ENCODE measurements at regions not wholly inside any gene's neighbourhood (a gene's known extent, or its start where the extent isn't known, plus 50 kb on each side); places are given as distances from the start of the nearest gene placed in this dataset.

- no peak overlapping the region for H3K27ac Mint-ChIP-seq
- H3K4me3 Mint-ChIP-seq: no peak overlapping the region
- peaks cover 5% of the 10 kb centered on the region for H3K27me3 Mint-ChIP-seq
- H3K4me1 Mint-ChIP-seq: no peaks in the 10 kb centered on the region
- H3K9me3 Mint-ChIP-seq: no peaks in the 10 kb centered on the region
- no peaks in the 10 kb centered on the region for H3K36me3 Mint-ChIP-seq
Observed at GRCh38 chr13:79655509-79655908, 174.6 kb downstream of the NDFIP2 start.

GRCh38 chr13:79654520-79654919 is 173.6 kb downstream of the NDFIP2 start:
- no peaks in the 10 kb centered on the region for H3K36me3 Mint-ChIP-seq
- H3K27ac Mint-ChIP-seq: no peak overlapping the region
- H3K9me3 Mint-ChIP-seq: no peaks in the 10 kb centered on the region
- H3K4me1 Mint-ChIP-seq: no peaks in the 10 kb centered on the region
- H3K27me3 Mint-ChIP-seq: peaks cover 5% of the 10 kb centered on the region
- no peak overlapping the region for H3K4me3 Mint-ChIP-seq

- Mint-ChIP-seq H3K27ac (no peak overlapping the region), H3K4me3 (no peak overlapping the region), H3K4me1 (no peaks in the 10 kb centered on the region), H3K27me3 (peaks cover 5% of the 10 kb centered on the region), H3K36me3 (no peaks in the 10 kb centered on the region), H3K9me3 (no peaks in the 10 kb centered on the region)
Observed at GRCh38 chr13:79650688-79651087, 169.7 kb downstream of the NDFIP2 start.

- Mint-ChIP-seq H3K4me3 (no peak overlapping the region), H3K9me3 (peaks cover 0 to 2% (median 2%) of the 10 kb centered on the region in 3 donors), H3K4me1 (no peaks in the 10 kb centered on the region), H3K27ac (no peak overlapping the region), H3K36me3 (no peaks in the 10 kb centered on the region), H3K27me3 (peaks cover 5% of the 10 kb centered on the region)
Observed at GRCh38 chr13:79648191-79648590, 167.2 kb downstream of the NDFIP2 start.

GRCh38 chr13:79647533-79647932 is 166.6 kb downstream of the NDFIP2 start:
- H3K9me3 Mint-ChIP-seq: peaks cover 0 to 2% (median 2%) of the 10 kb centered on the region in 3 donors
- no peak overlapping the region for H3K27ac Mint-ChIP-seq
- H3K27me3 Mint-ChIP-seq: peaks cover 5% of the 10 kb centered on the region
- no peaks in the 10 kb centered on the region for H3K36me3 Mint-ChIP-seq
- H3K4me1 Mint-ChIP-seq: no peaks in the 10 kb centered on the region
- H3K4me3 Mint-ChIP-seq: no peak overlapping the region

GRCh38 chr13:79646880-79647279 is 165.9 kb downstream of the NDFIP2 start:
- no peak overlapping the region for H3K4me3 Mint-ChIP-seq
- H3K36me3 Mint-ChIP-seq: no peaks in the 10 kb centered on the region
- peaks cover 0 to 2% (median 2%) of the 10 kb centered on the region in 3 donors for H3K9me3 Mint-ChIP-seq
- H3K27me3 Mint-ChIP-seq: peaks cover 5% of the 10 kb centered on the region
- peak overlapping the region in 1 of 3 donors; percentile 60 for H3K27ac Mint-ChIP-seq
- H3K4me1 Mint-ChIP-seq: no peaks in the 10 kb centered on the region

GRCh38 chr13:79645569-79645968 is 164.6 kb downstream of the NDFIP2 start:
- Mint-ChIP-seq H3K9me3 (peaks cover 0 to 2% (median 2%) of the 10 kb centered on the region in 3 donors), H3K27me3 (peaks cover 5% of the 10 kb centered on the region), H3K4me1 (no peaks in the 10 kb centered on the region), H3K4me3 (no peak overlapping the region), H3K36me3 (no peaks in the 10 kb centered on the region), H3K27ac (no peak overlapping the region)

- Mint-ChIP-seq H3K36me3 (peaks cover 1% of the 10 kb centered on the region), H3K27me3 (peaks cover 5% of the 10 kb centered on the region), H3K9me3 (peaks cover 2 to 7% (median 6%) of the 10 kb centered on the region in 3 donors), H3K4me1 (no peaks in the 10 kb centered on the region), H3K4me3 (no peak overlapping the region), H3K27ac (no peak overlapping the region)
Observed at GRCh38 chr13:79642596-79642995, 161.6 kb downstream of the NDFIP2 start.

- no peaks in the 10 kb centered on the region for H3K27me3 Mint-ChIP-seq
- peaks cover 1% of the 10 kb centered on the region for H3K36me3 Mint-ChIP-seq
- no peaks in the 10 kb centered on the region for H3K4me1 Mint-ChIP-seq
- no peak overlapping the region for H3K4me3 Mint-ChIP-seq
- peaks cover 0 to 6% (median 5%) of the 10 kb centered on the region in 3 donors for H3K9me3 Mint-ChIP-seq
- H3K27ac Mint-ChIP-seq: no peak overlapping the region
Observed at GRCh38 chr13:79637133-79637763, 156.3 kb downstream of the NDFIP2 start.

GRCh38 chr13:79631051-79631659 is 150.2 kb downstream of the NDFIP2 start:
- Mint-ChIP-seq H3K4me1 (no peaks in the 10 kb centered on the region), H3K9me3 (peaks cover 0 to 4% (median 0%) of the 10 kb centered on the region in 3 donors), H3K27ac (no peak overlapping the region), H3K36me3 (no peaks in the 10 kb centered on the region), H3K27me3 (peaks cover 2% of the 10 kb centered on the region), H3K4me3 (no peak overlapping the region)

GRCh38 chr13:79628463-79628862 is 147.5 kb downstream of the NDFIP2 start:
- Mint-ChIP-seq H3K27me3 (peaks cover 2% of the 10 kb centered on the region), H3K36me3 (no peaks in the 10 kb centered on the region), H3K9me3 (peaks cover 0 to 4% (median 0%) of the 10 kb centered on the region in 3 donors), H3K4me1 (no peaks in the 10 kb centered on the region), H3K27ac (no peak overlapping the region), H3K4me3 (no peak overlapping the region)

- H3K9me3 Mint-ChIP-seq: peaks cover 0 to 4% (median 0%) of the 10 kb centered on the region in 3 donors
- no peaks in the 10 kb centered on the region for H3K4me1 Mint-ChIP-seq
- H3K27me3 Mint-ChIP-seq: peaks cover 7% of the 10 kb centered on the region
- no peak overlapping the region for H3K4me3 Mint-ChIP-seq
- no peak overlapping the region for H3K27ac Mint-ChIP-seq
- peaks cover 1% of the 10 kb centered on the region for H3K36me3 Mint-ChIP-seq
Observed at GRCh38 chr13:79626924-79627323, 146.0 kb downstream of the NDFIP2 start.

- Mint-ChIP-seq H3K36me3 (peaks cover 1% of the 10 kb centered on the region), H3K4me3 (no peak overlapping the region)
Observed at GRCh38 chr13:79625517-79625916, 144.6 kb downstream of the NDFIP2 start.

GRCh38 chr13:79621902-79622301 is 140.9 kb downstream of the NDFIP2 start:
- H3K36me3 Mint-ChIP-seq: peaks cover 1% of the 10 kb centered on the region
- H3K4me1 Mint-ChIP-seq: no peaks in the 10 kb centered on the region
- no peak overlapping the region for H3K4me3 Mint-ChIP-seq
- H3K27me3 Mint-ChIP-seq: peaks cover 11% of the 10 kb centered on the region
- H3K9me3 Mint-ChIP-seq: peaks cover 0 to 6% (median 3%) of the 10 kb centered on the region in 3 donors
- H3K27ac Mint-ChIP-seq: no peak overlapping the region

More at GRCh38 chr13:79625517-79625916, 144.6 kb downstream of the NDFIP2 start:
- no peak overlapping the region for H3K27ac Mint-ChIP-seq
- H3K4me1 Mint-ChIP-seq: no peaks in the 10 kb centered on the region
- H3K9me3 Mint-ChIP-seq: peaks cover 0 to 5% (median 0%) of the 10 kb centered on the region in 3 donors
- peaks cover 9% of the 10 kb centered on the region for H3K27me3 Mint-ChIP-seq

- no peaks in the 10 kb centered on the region for H3K4me1 Mint-ChIP-seq
- H3K27me3 Mint-ChIP-seq: peaks cover 11% of the 10 kb centered on the region
- H3K27ac Mint-ChIP-seq: no peak overlapping the region
- no peak overlapping the region for H3K4me3 Mint-ChIP-seq
- peaks cover 0 to 6% (median 3%) of the 10 kb centered on the region in 3 donors for H3K9me3 Mint-ChIP-seq
- H3K36me3 Mint-ChIP-seq: peaks cover 1% of the 10 kb centered on the region
Observed at GRCh38 chr13:79621449-79621848, 140.5 kb downstream of the NDFIP2 start.

Measured in IgD-negative memory B cell (primary cell).